ENCODE measurements at regions not wholly inside any gene's neighbourhood (a gene's known extent, or its start where the extent isn't known, plus 50 kb on each side); places are given as distances from the start of the nearest gene placed in this dataset.

DNA sequence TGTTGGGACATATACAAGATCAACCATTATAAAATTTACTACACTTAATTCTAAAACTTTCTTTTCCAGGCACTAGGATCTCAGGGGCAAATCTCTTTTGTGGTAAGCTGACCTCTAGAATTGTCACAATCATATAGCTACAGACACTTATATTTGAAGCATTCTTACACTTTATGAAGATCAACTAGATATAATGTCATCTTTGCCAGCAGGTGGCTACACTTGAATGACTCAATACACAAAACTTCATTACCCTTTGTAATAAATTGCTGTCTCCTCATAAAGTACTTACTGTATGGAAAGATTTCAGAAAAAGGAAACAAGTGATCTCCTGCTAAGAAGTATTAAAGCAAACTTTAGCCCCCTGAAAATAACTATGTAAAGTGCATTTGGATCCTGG is 77.8 kb downstream of the RDH14 start:
- no peaks in the 10 kb centered on the region for H3K9me3 Mint-ChIP-seq
- no peaks in the 10 kb centered on the region for H3K36me3 Mint-ChIP-seq
- no peaks in the 10 kb centered on the region for H3K4me1 Mint-ChIP-seq
- H3K4me3 Mint-ChIP-seq, result no peak overlapping the region
- ATAC-seq (ENCODE audit: low read depth in 2 of 2), result no peak
- H3K27ac Mint-ChIP-seq, result no peak overlapping the region
- peaks cover 8 to 20% (median 13%) of the 10 kb centered on the region in 3 donors for H3K27me3 Mint-ChIP-seq
- no peak for DNase-seq

DNA sequence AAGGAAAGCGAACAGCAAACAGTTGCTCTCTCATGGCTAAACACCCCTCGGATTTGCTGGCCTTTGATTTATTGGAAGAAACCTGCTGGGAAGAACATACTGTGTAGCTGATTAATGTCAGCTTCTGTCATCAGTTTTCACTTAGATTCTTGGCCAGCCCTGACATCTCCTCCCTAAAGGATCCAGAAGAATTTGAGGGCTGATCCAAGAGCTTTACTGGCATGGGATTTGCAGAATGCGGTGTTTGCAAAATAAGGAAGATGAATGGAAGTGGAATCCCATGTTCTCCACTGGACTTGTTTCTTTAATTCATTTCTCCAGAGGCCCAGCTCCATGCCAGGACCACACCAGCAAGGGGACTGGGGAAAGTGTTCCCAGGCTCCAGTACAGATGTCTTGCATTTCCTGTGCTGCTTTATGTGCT is 80.5 kb downstream of the RDH14 start:
- no peaks in the 10 kb centered on the region for H3K9me3 Mint-ChIP-seq
- H3K4me1 Mint-ChIP-seq, result no peaks in the 10 kb centered on the region
- no peaks in the 10 kb centered on the region for H3K36me3 Mint-ChIP-seq
- no peak overlapping the region for H3K4me3 Mint-ChIP-seq
- H3K27ac Mint-ChIP-seq, result no peak overlapping the region
- ATAC-seq (ENCODE audit: low read depth in 2 of 2) (no peak), DNase-seq (no peak)
- H3K27me3 Mint-ChIP-seq, result peaks cover 4 to 21% (median 18%) of the 10 kb centered on the region in 3 donors

DNA sequence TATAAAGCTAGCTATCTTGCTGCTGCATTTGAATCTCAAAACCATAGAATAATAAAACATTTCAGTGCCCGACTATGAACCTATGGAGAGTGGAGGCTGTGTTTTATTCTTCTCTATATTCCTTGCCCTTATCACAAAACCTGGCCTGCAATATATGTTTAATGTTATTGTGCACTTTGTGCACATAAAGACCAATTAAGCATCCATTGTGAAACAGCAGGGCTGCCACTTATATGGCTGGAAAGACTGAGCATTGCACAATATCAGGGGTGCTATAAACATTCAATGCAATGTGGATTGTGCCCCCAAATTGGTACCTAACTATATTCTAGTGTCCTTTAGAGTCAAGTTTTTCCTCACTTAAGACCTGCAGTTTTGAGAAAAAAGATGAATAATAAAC is 83.2 kb downstream of the RDH14 start:
- Mint-ChIP-seq H3K27me3 (peaks cover 8 to 36% (median 18%) of the 10 kb centered on the region in 3 donors), H3K4me3 (no peak overlapping the region), H3K36me3 (no peaks in the 10 kb centered on the region), H3K27ac (no peak overlapping the region), H3K4me1 (no peaks in the 10 kb centered on the region), H3K9me3 (no peaks in the 10 kb centered on the region)
- ATAC-seq (ENCODE audit: low read depth in 2 of 2) (no peak), DNase-seq (no peak)

DNA sequence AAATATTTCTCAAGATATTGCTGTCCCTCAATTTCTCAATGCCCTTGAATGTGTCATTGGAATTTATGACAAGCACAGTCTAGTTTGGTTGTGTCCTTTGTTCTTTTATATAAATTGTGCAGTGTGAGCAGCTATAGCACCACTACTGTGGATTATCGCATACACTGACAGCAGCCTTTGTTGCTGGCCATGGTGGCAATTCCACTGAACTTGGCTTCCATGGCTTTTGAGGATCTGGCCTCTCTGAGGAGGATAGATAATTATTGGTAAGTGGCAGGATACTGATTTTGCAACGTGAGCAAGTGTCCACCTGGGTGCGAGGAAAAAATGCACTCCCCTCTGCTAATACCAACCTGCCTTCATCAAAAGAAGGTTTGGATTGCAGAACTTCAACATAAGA is 84.0 kb downstream of the RDH14 start:
- ATAC-seq (ENCODE audit: low read depth in 2 of 2), result no peak
- no peak overlapping the region for H3K27ac Mint-ChIP-seq
- peaks cover 8 to 37% (median 18%) of the 10 kb centered on the region in 3 donors for H3K27me3 Mint-ChIP-seq
- DNase-seq, result no peak
- H3K9me3 Mint-ChIP-seq, result no peaks in the 10 kb centered on the region
- no peak overlapping the region for H3K4me3 Mint-ChIP-seq
- no peaks in the 10 kb centered on the region for H3K4me1 Mint-ChIP-seq
- no peaks in the 10 kb centered on the region for H3K36me3 Mint-ChIP-seq

DNA sequence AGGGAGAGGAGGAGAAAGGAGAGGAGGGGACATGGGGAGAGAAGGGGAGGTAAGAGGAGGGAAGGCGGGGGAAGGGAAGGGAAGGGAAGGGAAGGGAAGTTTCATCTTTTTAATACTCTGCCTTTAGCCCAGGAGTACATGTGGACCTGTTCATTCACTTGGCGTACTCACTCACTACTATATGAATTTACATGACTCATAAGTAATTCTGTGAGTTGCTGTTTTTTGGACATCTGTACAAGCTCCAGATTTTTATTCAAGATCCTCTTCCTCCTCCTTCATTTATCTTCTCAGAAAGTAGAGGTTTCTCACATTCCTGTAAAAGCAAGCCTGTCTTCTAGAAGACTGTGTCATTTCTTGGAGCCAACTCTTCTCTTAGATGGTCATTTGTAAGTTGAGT is 84.6 kb downstream of the RDH14 start:
- Mint-ChIP-seq H3K27me3 (peaks cover 10 to 43% (median 22%) of the 10 kb centered on the region in 3 donors), H3K9me3 (peaks cover 0 to 4% (median 0%) of the 10 kb centered on the region in 7 donors), H3K4me3 (no peak overlapping the region), H3K4me1 (no peaks in the 10 kb centered on the region), H3K27ac (no peak overlapping the region), H3K36me3 (no peaks in the 10 kb centered on the region)
- ATAC-seq (ENCODE audit: low read depth in 2 of 2), result no peak
- no peak for DNase-seq

DNA sequence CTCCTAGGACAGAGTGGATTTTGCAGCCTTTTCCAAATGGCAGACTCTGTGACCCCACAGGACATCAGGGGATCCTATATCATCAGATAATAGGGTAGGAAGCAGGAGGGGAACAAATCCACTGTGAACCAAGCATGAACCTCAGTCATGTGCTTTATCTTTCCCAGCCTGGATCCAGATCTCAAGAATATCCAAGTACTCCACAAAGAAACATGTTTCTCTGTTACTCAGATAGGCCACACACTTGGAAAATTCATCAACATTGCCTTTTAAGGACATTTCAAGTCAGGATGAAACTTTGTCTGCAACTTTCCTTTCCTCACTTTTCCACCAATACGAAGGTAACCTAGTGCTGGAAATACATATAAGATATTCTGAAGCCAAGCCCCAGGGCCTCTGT is 85.8 kb downstream of the RDH14 start:
- Mint-ChIP-seq H3K9me3 (peaks cover 0 to 4% (median 0%) of the 10 kb centered on the region in 7 donors), H3K27ac (peak overlapping the region in 1 of 6 donors; percentile 75), H3K4me1 (no peaks in the 10 kb centered on the region), H3K27me3 (peaks cover 12 to 40% (median 17%) of the 10 kb centered on the region in 3 donors), H3K4me3 (no peak overlapping the region), H3K36me3 (no peaks in the 10 kb centered on the region)
- no peak for ATAC-seq (ENCODE audit: low read depth in 2 of 2)
- DNase-seq, result no peak

DNA sequence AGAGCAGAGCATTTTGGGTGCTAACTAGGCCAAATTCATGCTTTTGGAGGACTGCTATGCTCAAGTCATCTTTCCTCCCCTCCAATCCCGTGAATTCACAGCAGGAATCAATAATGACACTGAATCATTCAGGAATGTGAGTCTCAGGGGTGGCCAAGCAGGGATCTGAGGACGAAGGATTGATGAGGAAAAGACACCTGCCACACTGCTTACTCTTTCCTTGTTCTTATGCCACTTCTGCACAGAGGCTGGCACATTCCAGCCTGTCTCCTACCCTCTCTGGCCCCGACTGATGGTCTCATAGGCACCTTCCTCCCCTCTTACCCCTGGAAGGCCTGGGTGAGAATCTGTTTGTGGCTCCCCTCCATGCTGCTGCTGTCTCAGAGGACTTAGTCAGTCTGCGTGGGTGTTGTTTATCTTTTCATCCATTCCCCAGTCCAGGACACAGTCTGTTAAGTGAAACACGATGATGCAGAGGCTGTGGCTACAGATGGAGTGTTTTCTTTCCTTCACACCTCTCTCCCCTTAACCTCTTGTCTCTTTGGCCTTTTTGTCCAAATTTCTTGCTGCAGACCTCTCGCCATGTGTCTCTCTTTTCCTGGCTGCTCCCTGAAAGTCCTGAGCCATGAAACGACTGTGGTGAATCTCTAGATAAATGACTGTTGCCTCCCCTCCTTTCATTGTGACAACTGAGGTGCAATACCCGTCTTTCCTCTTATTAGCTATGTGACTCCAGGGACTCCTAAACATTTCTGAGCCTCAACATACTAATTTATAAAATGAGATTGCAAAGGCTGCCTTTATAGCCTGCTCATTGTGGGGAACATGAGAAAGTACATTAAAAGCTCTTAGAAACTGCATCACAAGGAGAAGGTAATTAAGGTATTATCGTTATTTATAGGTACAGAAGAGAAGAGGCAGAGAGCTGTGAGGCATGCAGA is 86.9 kb downstream of the RDH14 start:
- H3K9me3 Mint-ChIP-seq, result peaks cover 0 to 4% (median 0%) of the 10 kb centered on the region in 7 donors
- no peak for ATAC-seq (ENCODE audit: low read depth in 2 of 2)

DNA sequence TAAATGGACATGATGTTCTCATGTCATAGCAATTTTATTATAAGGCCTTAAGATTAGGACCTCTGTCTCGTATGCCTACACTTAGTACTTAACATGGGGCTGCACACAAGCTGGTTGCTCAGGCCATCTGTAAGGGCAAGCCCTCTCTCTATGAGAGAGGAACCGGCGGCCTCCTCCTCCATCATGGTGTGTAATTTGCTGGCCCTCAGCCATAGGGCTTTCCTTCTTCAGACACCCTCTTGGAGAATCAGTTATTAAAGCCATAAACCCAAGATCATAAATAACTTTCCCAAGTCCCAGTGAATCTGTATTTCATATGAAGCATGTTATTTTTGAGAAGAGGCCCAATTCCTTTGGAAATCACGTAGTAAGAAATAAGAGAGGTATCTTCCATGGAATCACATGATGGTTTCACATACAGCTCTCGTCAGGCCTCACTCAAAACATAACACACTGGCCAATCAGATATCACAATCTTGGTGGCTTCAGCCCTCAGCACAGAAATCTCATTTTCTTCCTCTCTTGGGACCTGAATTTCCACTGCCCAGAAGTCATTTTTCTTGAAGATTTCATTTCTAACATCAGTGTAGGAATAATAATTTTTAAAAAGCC is 92.6 kb downstream of the RDH14 start:
- Mint-ChIP-seq H3K27ac (no peak overlapping the region), H3K4me3 (no peak overlapping the region), H3K4me1 (no peaks in the 10 kb centered on the region), H3K9me3 (peaks cover 0 to 4% (median 0%) of the 10 kb centered on the region in 7 donors), H3K36me3 (no peaks in the 10 kb centered on the region), H3K27me3 (peaks cover 18 to 32% (median 21%) of the 10 kb centered on the region in 3 donors)
- ATAC-seq (ENCODE audit: low read depth in 2 of 2), result no peak
- DNase-seq, result no peak

More for the DNA sequence above, 86.9 kb downstream of the RDH14 start:
- Mint-ChIP-seq H3K27ac (no peak overlapping the region), H3K36me3 (no peaks in the 10 kb centered on the region), H3K4me1 (no peaks in the 10 kb centered on the region), H3K27me3 (peaks cover 17 to 36% (median 17%) of the 10 kb centered on the region in 3 donors), H3K4me3 (no peak overlapping the region)
- no peak for DNase-seq

DNA sequence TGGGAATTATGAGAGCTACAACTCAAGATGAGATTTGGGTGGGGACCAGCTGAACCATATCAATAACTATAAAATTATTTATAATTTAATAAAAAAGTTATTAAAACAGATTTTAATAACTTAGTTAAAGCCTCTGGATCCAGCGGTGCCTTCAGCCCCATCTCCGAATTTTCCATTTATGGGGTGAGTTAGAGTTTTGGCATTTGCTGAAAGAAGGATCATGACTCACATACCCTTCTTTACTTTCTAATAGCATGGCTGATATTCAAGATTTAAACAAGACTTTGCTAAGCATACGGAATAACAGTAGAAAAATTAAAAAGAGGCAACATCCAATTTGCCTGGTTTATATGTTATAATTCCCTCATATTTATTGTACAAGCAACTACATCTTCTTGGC is 94.5 kb downstream of the RDH14 start:
- peaks cover 21 to 32% (median 26%) of the 10 kb centered on the region in 3 donors for H3K27me3 Mint-ChIP-seq
- no peak for ATAC-seq (ENCODE audit: low read depth in 2 of 2)
- H3K4me3 Mint-ChIP-seq, result no peak overlapping the region
- no peaks in the 10 kb centered on the region for H3K4me1 Mint-ChIP-seq
- peaks cover 0 to 6% (median under 1%) of the 10 kb centered on the region in 7 donors for H3K9me3 Mint-ChIP-seq
- H3K36me3 Mint-ChIP-seq, result no peaks in the 10 kb centered on the region
- no peak for DNase-seq
- no peak overlapping the region for H3K27ac Mint-ChIP-seq

DNA sequence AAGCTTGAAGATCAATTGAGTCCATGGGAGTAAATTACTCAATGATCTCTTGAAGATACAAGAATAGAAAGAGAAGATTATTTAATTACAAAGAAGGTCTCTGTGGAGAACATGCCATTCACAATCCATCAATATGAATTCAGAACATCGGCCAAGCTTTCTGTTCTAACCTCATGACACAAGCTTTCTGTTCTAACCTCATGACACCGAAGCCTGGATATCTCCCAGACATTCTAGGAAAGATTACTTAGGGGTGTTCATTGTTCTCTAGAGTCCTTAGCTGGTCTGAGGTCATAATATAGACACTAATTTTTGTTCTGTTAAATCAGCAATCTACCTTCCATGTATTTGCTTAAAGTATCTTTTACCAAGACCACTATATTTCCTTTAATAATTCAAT is 95.5 kb downstream of the RDH14 start:
- H3K27me3 Mint-ChIP-seq, result peaks cover 17 to 31% (median 25%) of the 10 kb centered on the region in 3 donors
- peaks cover 0 to 12% (median 1%) of the 10 kb centered on the region in 7 donors for H3K9me3 Mint-ChIP-seq
- H3K4me3 Mint-ChIP-seq, result no peak overlapping the region
- DNase-seq, result no peak
- H3K36me3 Mint-ChIP-seq, result no peaks in the 10 kb centered on the region
- ATAC-seq (ENCODE audit: low read depth in 2 of 2), result no peak
- H3K4me1 Mint-ChIP-seq, result no peaks in the 10 kb centered on the region
- no peak overlapping the region for H3K27ac Mint-ChIP-seq

DNA sequence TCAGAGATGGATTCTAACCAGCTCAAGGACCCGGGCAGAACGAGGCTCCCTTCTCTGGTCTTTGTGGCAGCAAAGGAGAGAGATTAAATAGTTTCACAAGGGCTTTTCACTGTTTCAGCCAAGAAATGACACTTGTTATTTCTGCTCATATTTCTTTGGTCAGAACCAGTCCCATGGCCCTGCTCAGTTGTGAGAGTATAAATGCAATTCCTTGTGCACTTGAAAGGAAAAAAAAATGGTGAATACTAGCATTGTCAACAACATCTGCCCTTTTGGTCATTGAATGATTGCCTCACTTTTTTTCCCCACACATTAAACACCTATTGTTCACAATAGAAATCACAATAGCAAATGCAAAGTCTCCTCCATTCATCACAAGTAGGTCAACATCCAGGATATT is 104.4 kb downstream of the RDH14 start:
- peaks cover 17 to 30% (median 20%) of the 10 kb centered on the region in 3 donors for H3K27me3 Mint-ChIP-seq
- ATAC-seq (ENCODE audit: low read depth in 2 of 2) (no peak), DNase-seq (no peak)
- H3K4me1 Mint-ChIP-seq, result no peaks in the 10 kb centered on the region
- H3K36me3 Mint-ChIP-seq, result no peaks in the 10 kb centered on the region
- no peak overlapping the region for H3K27ac Mint-ChIP-seq
- H3K4me3 Mint-ChIP-seq, result no peak overlapping the region
- H3K9me3 Mint-ChIP-seq, result peaks cover 0 to 18% (median 7%) of the 10 kb centered on the region in 7 donors

DNA sequence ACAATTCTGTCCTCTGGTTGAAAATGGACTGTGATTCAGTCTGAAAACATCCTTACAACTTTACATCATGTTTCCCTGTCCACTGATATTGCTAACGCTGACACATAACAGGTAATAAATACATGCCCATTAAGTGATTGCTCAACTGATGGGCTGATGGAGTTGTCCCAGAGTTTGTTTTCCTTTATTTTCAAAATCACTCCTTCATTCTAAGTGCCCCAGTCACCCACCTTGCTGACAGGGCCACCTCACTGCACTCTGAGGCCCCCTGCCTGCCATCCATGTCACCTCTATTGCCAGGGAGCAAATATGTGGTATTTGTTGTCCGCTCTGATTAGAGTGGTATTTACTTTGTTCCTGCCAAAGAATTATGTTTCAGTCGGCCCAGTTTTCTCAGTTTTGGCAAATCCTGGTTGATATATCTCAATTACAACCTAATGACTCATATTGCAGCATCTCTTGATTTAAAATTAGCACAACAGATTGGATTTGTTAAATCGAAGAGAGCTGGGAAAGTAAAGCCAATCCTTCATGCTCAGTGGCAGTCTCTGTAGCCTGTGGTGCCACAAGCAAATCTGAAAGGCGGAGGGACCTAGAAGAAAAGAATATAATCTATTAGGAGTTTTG is 105.1 kb downstream of the RDH14 start:
- Mint-ChIP-seq H3K4me3 (no peak overlapping the region), H3K27ac (no peak overlapping the region), H3K9me3 (peaks cover 0 to 16% (median 7%) of the 10 kb centered on the region in 7 donors), H3K36me3 (no peaks in the 10 kb centered on the region), H3K27me3 (peaks cover 17 to 30% (median 18%) of the 10 kb centered on the region in 3 donors), H3K4me1 (no peaks in the 10 kb centered on the region)
- no peak for ATAC-seq (ENCODE audit: low read depth in 2 of 2)
- DNase-seq, result no peak

DNA sequence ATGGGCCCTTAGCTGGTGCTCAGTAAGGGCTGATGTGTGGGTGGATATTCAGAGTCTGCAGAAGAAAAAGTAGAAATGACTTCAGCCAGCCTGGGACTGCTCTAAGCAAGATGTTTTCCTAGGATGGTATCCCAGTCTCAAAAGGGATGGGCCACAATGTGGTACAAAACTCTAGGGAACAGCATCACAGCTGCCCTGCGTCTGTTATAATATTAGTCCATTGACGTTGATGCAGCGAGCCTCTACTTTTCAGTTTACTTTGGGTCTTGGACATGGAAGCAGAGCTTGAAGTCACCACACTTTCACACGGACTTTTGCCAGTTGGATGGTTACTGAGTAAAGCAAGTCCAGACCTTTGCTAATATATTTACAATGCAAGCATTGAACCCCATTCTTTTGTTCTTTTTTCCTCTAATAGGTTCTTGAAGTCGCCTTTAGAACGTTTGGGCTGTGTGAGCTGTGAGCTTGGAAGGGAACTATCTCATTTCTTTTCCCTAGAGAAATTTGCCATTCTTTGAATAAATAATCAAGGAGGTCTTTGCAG is 105.7 kb downstream of the RDH14 start:
- H3K27me3 Mint-ChIP-seq, result peaks cover 17 to 27% (median 18%) of the 10 kb centered on the region in 3 donors
- no peaks in the 10 kb centered on the region for H3K4me1 Mint-ChIP-seq
- no peak for DNase-seq
- peaks cover 0 to 12% (median 7%) of the 10 kb centered on the region in 7 donors for H3K9me3 Mint-ChIP-seq
- no peaks in the 10 kb centered on the region for H3K36me3 Mint-ChIP-seq
- no peak overlapping the region for H3K4me3 Mint-ChIP-seq
- ATAC-seq (ENCODE audit: low read depth in 2 of 2), result no peak
- H3K27ac Mint-ChIP-seq, result no peak overlapping the region

Measured in naive B cell (primary cell).